MCF 10A (cell line): ENCODE measurements at regions not wholly inside any gene's neighbourhood (a gene's known extent, or its start where the extent isn't known, plus 50 kb on each side); places are given as distances from the start of the nearest gene placed in this dataset.

Experiments used
- BruUV-seq: library from RNA; stranded (reverse); fragments of 400-500 nt; replicated peaks from 2 replicates; lab custom pipeline; 2021; lab: Mats Ljungman, UMichigan
- CTCF ChIA-PET: fragments of 300-600 bp; sonication (Branson Sonifier 250); formaldehyde crosslinking; extraction: SDS; loops from one replicate; lab custom pipeline; 2021; ENCODE audit warnings: antibody characterized with exemption, inconsistent platforms; lab: Yijun Ruan, JAX
- POLR2A ChIA-PET: fragments of 300-600, 350-650 bp; sonication (Branson Sonifier 250); formaldehyde crosslinking; extraction: SDS; loops from one replicate; lab custom pipeline; 2020; ENCODE audit warnings: antibody characterized with exemption, inconsistent platforms; lab: Yijun Ruan, JAX
- DNase-seq: peaks from one replicate; pipeline ENCODE4 v3.0.0-alpha.2; 2018; ENCODE audit not compliant: unreplicated experiment
- H3K27ac Mint-ChIP-seq: one replicate; pipeline ENCODE4 v1.8.0; 2022; ENCODE audit warnings: mild to moderate bottlenecking, low read depth, mixed read lengths; ENCODE audit not compliant: unreplicated experiment
- H3K27me3 Mint-ChIP-seq: one replicate; pipeline ENCODE4 v1.8.0; 2022; ENCODE audit warnings: mixed read lengths; ENCODE audit not compliant: insufficient read depth, unreplicated experiment
- H3K36me3 Mint-ChIP-seq: one replicate; pipeline ENCODE4 v1.8.0; 2022; ENCODE audit warnings: mild to moderate bottlenecking, moderate library complexity, mixed read lengths; ENCODE audit not compliant: insufficient read depth, unreplicated experiment
- H3K4me1 Mint-ChIP-seq: one replicate; pipeline ENCODE4 v1.8.0; 2022; ENCODE audit warnings: mixed read lengths; ENCODE audit not compliant: insufficient read depth, unreplicated experiment
- H3K4me3 Mint-ChIP-seq: one replicate; pipeline ENCODE4 v1.8.0; 2022; ENCODE audit warnings: mild to moderate bottlenecking, moderate library complexity, mixed read lengths; ENCODE audit not compliant: unreplicated experiment
- H3K9me3 Mint-ChIP-seq: one replicate; pipeline ENCODE4 v1.8.0; 2022; ENCODE audit warnings: mixed read lengths; ENCODE audit not compliant: unreplicated experiment
- CTCF ChIP-seq: fragments of 200-600 bp; IDR thresholded peaks from one replicate; pipeline ENCODE4 v1.8.0; 2022; ENCODE audit warnings: antibody characterized with exemption, mild to moderate bottlenecking; ENCODE audit not compliant: unreplicated experiment
- intact Hi-C: fragments of 100-400 bp; cut with micrococcal nuclease; formaldehyde crosslinking; loops from 2 replicates; pipeline ENCODE4 v1.14.1; 2022

DNA sequence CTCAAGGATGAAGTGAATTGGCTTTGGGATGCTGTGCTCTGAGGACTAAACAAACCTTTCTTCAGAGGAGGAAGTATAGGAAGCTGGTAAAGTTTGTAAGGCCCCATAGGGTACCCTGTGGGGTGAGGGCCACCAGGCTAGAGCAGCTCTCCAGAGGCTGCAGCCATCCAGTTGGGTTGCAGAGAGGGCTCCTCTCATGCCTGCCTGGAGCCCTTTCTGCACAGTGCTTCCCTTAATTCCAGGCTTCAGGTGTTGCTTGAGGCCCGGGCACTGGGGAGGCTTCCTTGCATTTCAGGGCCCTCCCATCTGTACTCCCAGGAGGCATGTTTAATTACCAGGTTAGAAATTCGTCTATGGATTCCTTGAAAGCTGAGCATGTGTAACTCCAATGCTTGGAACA is 95.3 kb upstream of the FSTL4 start:
- no peaks in the 10 kb centered on the region for H3K4me1 Mint-ChIP-seq
- no peaks in the 10 kb centered on the region for H3K9me3 Mint-ChIP-seq
- ChIA-PET CTCF (interaction anchor here (0.6 to 1.0 kb wide), 2 partner anchors 247 to 284 kb away, joined by 3 to 5 read pairs; no protein-coding TSS in a partner anchor), POLR2A (interaction anchor here (0.5 kb wide), 1 partner anchor 127 kb away, joined by 4 read pairs; no protein-coding TSS in a partner anchor)
- no peak for TF ChIP-seq CTCF
- no peak overlapping the region for H3K27ac Mint-ChIP-seq
- no TSS peak for BruUV-seq
- no peaks in the 10 kb centered on the region for H3K36me3 Mint-ChIP-seq
- no peak for DNase-seq
- H3K4me3 Mint-ChIP-seq = no peak overlapping the region
- H3K27me3 Mint-ChIP-seq = peaks cover 7% of the 10 kb centered on the region
- intact Hi-C loops = no loop called here

DNA sequence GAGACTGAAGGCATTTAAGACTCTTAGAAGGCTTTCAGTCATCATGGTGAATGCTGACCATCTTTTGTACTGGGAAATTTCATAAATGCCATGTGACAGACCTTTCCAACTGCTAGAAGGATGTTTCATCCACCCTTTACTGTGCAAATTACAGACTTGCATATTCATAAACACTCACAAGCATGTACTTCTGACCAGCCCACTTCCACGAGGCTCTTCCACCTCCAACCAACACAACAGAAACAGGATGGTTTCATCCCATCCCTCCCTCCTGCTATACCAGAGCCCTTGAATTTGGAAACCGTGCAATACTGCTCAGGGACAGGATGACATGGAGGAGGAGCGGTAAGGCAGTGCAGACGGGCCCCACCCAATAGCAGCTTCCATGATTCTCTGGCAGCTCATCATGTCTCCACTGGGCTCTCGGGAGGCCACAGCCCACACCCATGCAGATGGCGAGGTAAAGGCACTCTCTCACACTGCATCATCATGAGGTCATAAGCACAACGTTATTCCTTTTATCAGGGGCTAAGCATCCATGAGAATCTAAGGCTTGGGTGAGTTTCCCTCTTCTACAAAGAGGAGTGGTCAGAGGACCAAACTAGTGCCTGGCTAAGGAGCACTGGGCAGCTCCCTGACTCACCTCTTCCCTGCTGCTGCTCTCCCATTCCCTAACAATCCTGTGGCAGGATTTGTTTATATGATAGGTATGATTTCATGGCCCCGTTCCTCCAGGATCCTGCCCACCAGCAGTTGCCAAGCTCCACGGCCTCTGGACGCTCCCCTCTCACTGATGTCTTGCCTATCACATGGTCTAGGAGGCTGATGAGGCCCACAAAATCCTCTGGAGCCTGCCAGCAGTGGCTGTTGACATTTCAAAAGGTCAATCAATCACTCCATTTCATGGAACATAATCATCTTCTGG is 94.4 kb upstream of the FSTL4 start:
- ChIA-PET POLR2A (no interaction called here), CTCF (interaction anchor here (1.0 kb wide), 1 partner anchor 246 kb away, joined by 5 read pairs; no protein-coding TSS in a partner anchor)
- no peaks in the 10 kb centered on the region for H3K4me1 Mint-ChIP-seq
- no peak for DNase-seq
- H3K4me3 Mint-ChIP-seq = no peak overlapping the region
- H3K36me3 Mint-ChIP-seq = no peaks in the 10 kb centered on the region
- intact Hi-C loops = no loop called here
- BruUV-seq = no TSS peak
- TF ChIP-seq CTCF = no peak
- no peak overlapping the region for H3K27ac Mint-ChIP-seq
- H3K9me3 Mint-ChIP-seq = no peaks in the 10 kb centered on the region
- peaks cover 7% of the 10 kb centered on the region for H3K27me3 Mint-ChIP-seq

GRCh38 chr5:133705331-133705730 is 93.0 kb upstream of the FSTL4 start:
- DNase-seq = no peak
- no TSS peak for BruUV-seq
- H3K4me1 Mint-ChIP-seq = no peaks in the 10 kb centered on the region
- peaks cover 13% of the 10 kb centered on the region for H3K27me3 Mint-ChIP-seq
- no peak overlapping the region for H3K27ac Mint-ChIP-seq
- no peaks in the 10 kb centered on the region for H3K36me3 Mint-ChIP-seq
- ChIA-PET CTCF (no interaction called here), POLR2A (interaction anchor here (0.6 kb wide), 1 partner anchor 174 kb away, joined by 3 read pairs; no protein-coding TSS in a partner anchor)
- no peaks in the 10 kb centered on the region for H3K9me3 Mint-ChIP-seq
- intact Hi-C loops = no loop called here
- no peak for TF ChIP-seq CTCF
- no peak overlapping the region for H3K4me3 Mint-ChIP-seq

DNA sequence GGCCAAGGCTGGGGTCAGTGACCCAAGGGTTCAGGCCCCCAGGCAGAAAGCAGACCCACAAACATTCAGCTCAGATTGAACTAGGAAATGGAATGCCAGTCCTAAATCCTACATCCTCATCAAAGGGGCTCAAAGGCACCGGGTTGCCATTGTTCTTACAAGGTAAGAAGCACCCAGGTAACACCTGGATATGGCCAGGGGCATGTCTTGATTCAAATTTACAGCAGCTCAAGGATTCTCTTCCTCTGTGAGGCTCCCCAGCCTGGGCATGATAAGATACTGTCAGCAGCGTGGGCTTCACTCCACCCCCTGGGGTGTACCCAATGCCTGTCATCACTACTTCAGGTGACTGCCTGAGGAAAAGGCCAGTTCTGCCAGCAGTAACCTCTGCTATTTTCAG is 92.1 kb upstream of the FSTL4 start:
- H3K27ac Mint-ChIP-seq = no peak overlapping the region
- H3K36me3 Mint-ChIP-seq = no peaks in the 10 kb centered on the region
- no peaks in the 10 kb centered on the region for H3K4me1 Mint-ChIP-seq
- H3K4me3 Mint-ChIP-seq = no peak overlapping the region
- no peak for DNase-seq
- H3K27me3 Mint-ChIP-seq = peaks cover 21% of the 10 kb centered on the region
- intact Hi-C loops = no loop called here
- no peaks in the 10 kb centered on the region for H3K9me3 Mint-ChIP-seq
- BruUV-seq = no TSS peak
- TF ChIP-seq CTCF = no peak
- POLR2A ChIA-PET = no interaction called here
- CTCF ChIA-PET = interaction anchor here (0.6 kb wide), 2 partner anchors 155 to 330 kb away, joined by 3 read pairs; no protein-coding TSS in a partner anchor
